HCT116 (cell line): ENCODE measurements at regions not wholly inside any gene's neighbourhood (a gene's known extent, or its start where the extent isn't known, plus 50 kb on each side); places are given as distances from the start of the nearest gene placed in this dataset.

Experiments
- EZH2 ChIP-seq: fragments of 200-600 bp; sonication (generic); IDR thresholded peaks from 2 replicates; pipeline ENCODE4 v1.6.1; 2017; ENCODE audit warnings: antibody characterized with exemption, mixed run types
- POLR2A ChIP-seq: IDR thresholded peaks from 2 replicates; pipeline ENCODE4 v1.7.0; 2011; ENCODE audit warnings: borderline replicate concordance; ENCODE audit not compliant: insufficient read depth, insufficient read length; ENCODE audit errors: extremely low read depth
- SRF ChIP-seq: IDR thresholded peaks from 2 replicates; pipeline ENCODE4 v1.6.1; 2012; ENCODE audit warnings: low read depth
- YY1 ChIP-seq: IDR thresholded peaks from 2 replicates; pipeline ENCODE4 v1.6.1; 2011; ENCODE audit warnings: low read length, low read depth, moderate library complexity, mild to moderate bottlenecking; ENCODE audit not compliant: insufficient replicate concordance; ENCODE audit errors: extremely low read depth
- ZNF274 ChIP-seq: fragments of 200-500 bp; sonication (Bioruptor generic); IDR thresholded peaks from 2 replicates; pipeline ENCODE4 v1.6.1; 2014; ENCODE audit warnings: mild to moderate bottlenecking, low read depth, low read length, inconsistent platforms
- TF ChIP-seq, protein P1 (sequence below), 3 experiments: fragments of 200-600 bp in 1 of 3; sonication (generic) in 1 of 3; IDR thresholded peaks in 2 of 3; conservative IDR thresholded peaks in 1 of 3; 2 replicates each; pipeline ENCODE4 v1.5.1; 2012 to 2017; ENCODE audit warnings: low read depth in 2 of 3, low read length in 2 of 3, antibody characterized with exemption in 1 of 3, borderline replicate concordance in 1 of 3, control low read depth in 1 of 3, mild to moderate bottlenecking in 1 of 3, mixed read lengths in 1 of 3, mixed run types in 1 of 3, moderate library complexity in 1 of 3; ENCODE audit not compliant: insufficient read depth in 1 of 3
- TF ChIP-seq, protein P2 (sequence below): IDR thresholded peaks from 2 replicates; pipeline ENCODE4 v1.6.1; 2012

DNA sequence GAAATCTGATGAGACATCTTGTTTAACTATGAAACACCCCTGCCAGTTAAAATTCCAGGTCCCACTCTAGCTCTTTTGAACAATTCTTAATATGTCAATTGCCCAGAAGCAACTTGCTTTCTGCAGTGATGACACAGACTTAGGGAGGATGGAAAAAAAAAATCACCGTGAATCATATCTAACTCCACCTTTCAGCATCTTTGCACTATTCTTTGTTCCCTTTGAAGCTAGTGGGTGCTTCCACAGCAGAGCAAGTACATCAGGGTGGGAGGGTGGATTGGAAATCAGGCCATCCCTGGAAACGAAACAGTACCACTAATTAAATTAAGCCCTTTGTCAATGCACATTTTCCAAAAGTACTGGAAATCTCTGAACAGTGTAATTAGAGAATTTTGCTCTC lies 324.3 kb upstream of the MEIS1 start:
- TF ChIP-seq, protein P1, sequence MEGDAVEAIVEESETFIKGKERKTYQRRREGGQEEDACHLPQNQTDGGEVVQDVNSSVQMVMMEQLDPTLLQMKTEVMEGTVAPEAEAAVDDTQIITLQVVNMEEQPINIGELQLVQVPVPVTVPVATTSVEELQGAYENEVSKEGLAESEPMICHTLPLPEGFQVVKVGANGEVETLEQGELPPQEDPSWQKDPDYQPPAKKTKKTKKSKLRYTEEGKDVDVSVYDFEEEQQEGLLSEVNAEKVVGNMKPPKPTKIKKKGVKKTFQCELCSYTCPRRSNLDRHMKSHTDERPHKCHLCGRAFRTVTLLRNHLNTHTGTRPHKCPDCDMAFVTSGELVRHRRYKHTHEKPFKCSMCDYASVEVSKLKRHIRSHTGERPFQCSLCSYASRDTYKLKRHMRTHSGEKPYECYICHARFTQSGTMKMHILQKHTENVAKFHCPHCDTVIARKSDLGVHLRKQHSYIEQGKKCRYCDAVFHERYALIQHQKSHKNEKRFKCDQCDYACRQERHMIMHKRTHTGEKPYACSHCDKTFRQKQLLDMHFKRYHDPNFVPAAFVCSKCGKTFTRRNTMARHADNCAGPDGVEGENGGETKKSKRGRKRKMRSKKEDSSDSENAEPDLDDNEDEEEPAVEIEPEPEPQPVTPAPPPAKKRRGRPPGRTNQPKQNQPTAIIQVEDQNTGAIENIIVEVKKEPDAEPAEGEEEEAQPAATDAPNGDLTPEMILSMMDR (IDR thresholded peaks at IDR 0.05 in 2 of 3, conservative IDR thresholded peaks at IDR 0.05 in 1 of 3; ENCODE audit: borderline replicate concordance in 1 of 3, insufficient read depth in 1 of 3, low read depth in 2 of 3, low read length in 2 of 3), result no peak
- TF ChIP-seq, protein P2, sequence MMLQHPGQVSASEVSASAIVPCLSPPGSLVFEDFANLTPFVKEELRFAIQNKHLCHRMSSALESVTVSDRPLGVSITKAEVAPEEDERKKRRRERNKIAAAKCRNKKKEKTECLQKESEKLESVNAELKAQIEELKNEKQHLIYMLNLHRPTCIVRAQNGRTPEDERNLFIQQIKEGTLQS, result no peak
- no peak for TF ChIP-seq SRF
- no peak for TF ChIP-seq YY1
- no peak for TF ChIP-seq POLR2A
- TF ChIP-seq EZH2, result no peak
- TF ChIP-seq ZNF274, result no peak
